Hematopoietic multipotent progenitor cell treated with erythropoietin and hydrocortisone succinate and interleukin-3 and kit ligand, for 17 days (in vitro differentiated cells): ENCODE measurements at regions not wholly inside any gene's neighbourhood (a gene's known extent, or its start where the extent isn't known, plus 50 kb on each side); places are given as distances from the start of the nearest gene placed in this dataset.
"Not testable (repeated sequence)": the region's sequence is repeated elsewhere in the genome, so short reads cannot be mapped to it uniquely, and the experiment has no call there.

Experiments
- DNase-seq: peaks from one replicate; pipeline ENCODE4 v3.0.0-alpha.2; 2015; ENCODE audit warnings: low spot score

- DNase-seq, result no peak
These were observed 361.6 kb upstream of the MAP2 start for GRCh38 chr2:209062210-209062609.

GRCh38 chr2:209070262-209070661 is 353.6 kb upstream of the MAP2 start:
- DNase-seq, result no peak

GRCh38 chr2:209073151-209073550 is 350.7 kb upstream of the MAP2 start:
- no peak for DNase-seq

- DNase-seq, result no peak
These were observed 349.1 kb upstream of the MAP2 start for GRCh38 chr2:209074711-209075110.

GRCh38 chr2:209076151-209076550 is 347.7 kb upstream of the MAP2 start:
- no peak for DNase-seq

- DNase-seq, result no peak
These were observed 337.1 kb upstream of the MAP2 start for GRCh38 chr2:209086761-209087160.

- no peak for DNase-seq
These were observed 332.8 kb upstream of the MAP2 start for GRCh38 chr2:209091056-209091455.

- DNase-seq, result no peak
These were observed 329.6 kb upstream of the MAP2 start for GRCh38 chr2:209094221-209094620.

GRCh38 chr2:209095432-209095831 is 328.4 kb upstream of the MAP2 start:
- no peak for DNase-seq

- no peak for DNase-seq
These were observed 326.7 kb upstream of the MAP2 start for GRCh38 chr2:209097168-209097567.

GRCh38 chr2:209102319-209102718 is 321.5 kb upstream of the MAP2 start:
- no peak for DNase-seq

- DNase-seq, result no peak
These were observed 310.8 kb upstream of the MAP2 start for GRCh38 chr2:209113026-209113425.

GRCh38 chr2:209114588-209115240 is 309.1 kb upstream of the MAP2 start:
- DNase-seq, result no peak

- no peak for DNase-seq
These were observed 302.2 kb upstream of the MAP2 start for GRCh38 chr2:209121691-209122090.

GRCh38 chr2:209125291-209125690 is 298.6 kb upstream of the MAP2 start:
- no peak for DNase-seq

GRCh38 chr2:209138079-209138478 is 285.8 kb upstream of the MAP2 start:
- DNase-seq, result no peak

- no peak for DNase-seq
These were observed 282.7 kb upstream of the MAP2 start for GRCh38 chr2:209141142-209141541.

- no peak for DNase-seq
These were observed 282.0 kb upstream of the MAP2 start for GRCh38 chr2:209141818-209142217.

- not testable (repeated sequence) for DNase-seq
These were observed 278.6 kb upstream of the MAP2 start for GRCh38 chr2:209145220-209145691.

GRCh38 chr2:209145941-209146681 is 277.7 kb upstream of the MAP2 start:
- no peak for DNase-seq

GRCh38 chr2:209146682-209147320 is 277.0 kb upstream of the MAP2 start:
- no peak for DNase-seq

GRCh38 chr2:209147981-209148380 is 275.9 kb upstream of the MAP2 start:
- DNase-seq, result no peak
